Endothelial cell of umbilical vein (primary cell): ENCODE measurements at regions not wholly inside any gene's neighbourhood (a gene's known extent, or its start where the extent isn't known, plus 50 kb on each side); places are given as distances from the start of the nearest gene placed in this dataset.

ENCODE experiments used
- BruUV-seq: library from RNA; stranded (reverse); fragments of 400-500 nt; replicated peaks from 2 replicates; lab custom pipeline; 2021; lab: Mats Ljungman, UMichigan
- CTCF ChIA-PET: fragments of 300-600, 350-600 bp; sonication (Branson Sonifier 250); formaldehyde crosslinking; loops from one replicate; lab custom pipeline; 2021; ENCODE audit warnings: antibody characterized with exemption, inconsistent platforms; lab: Charles Lee
- POLR2A ChIA-PET: fragments of 300-600, 350-600 bp; sonication (Branson Sonifier 250); formaldehyde crosslinking; loops from one replicate; lab custom pipeline; 2021; ENCODE audit warnings: antibody characterized with exemption, inconsistent platforms; lab: Charles Lee
- DNase-seq: peaks from one replicate; pipeline ENCODE4 v3.0.0-alpha.2; 2011; ENCODE audit warnings: low read depth, low spot score
- FAIRE-seq: peaks from 2 replicates; lab custom pipeline; 2011; peaks lifted over from hg19 to GRCh38; lab: Jason Lieb, UNC
- H2AFZ ChIP-seq: 2 replicates; pipeline ENCODE4 v1.6.0; 2012; ENCODE audit warnings: low read depth, low read length, control low read depth, inconsistent platforms
- H3K27ac ChIP-seq: 2 replicates; pipeline ENCODE4 v1.5.1; 2011; ENCODE audit warnings: low read depth, mild to moderate bottlenecking, control low read depth, low read length, moderate library complexity; ENCODE audit not compliant: insufficient read depth
- H3K27me3 ChIP-seq, 2 experiments: 2 replicates each; pipeline versions ENCODE4 v1.6.0 to v1.6.1; 2011; ENCODE audit warnings: low read length in 2 of 2, mixed read lengths in 1 of 2; ENCODE audit not compliant: control insufficient read depth in 2 of 2, insufficient read depth in 2 of 2
- H3K36me3 ChIP-seq, 2 experiments: 2 replicates in 1 of 2; 3 replicates in 1 of 2; pipeline ENCODE4 v1.5.1; 2011; ENCODE audit warnings: low read length in 2 of 2, mild to moderate bottlenecking in 1 of 2, moderate library complexity in 1 of 2; ENCODE audit not compliant: control insufficient read depth in 2 of 2, insufficient read depth in 2 of 2; ENCODE audit errors: extremely low read depth in 1 of 2
- H3K4me1 ChIP-seq: 3 replicates; pipeline ENCODE4 v1.5.1; 2011; ENCODE audit warnings: mild to moderate bottlenecking, low read length; ENCODE audit not compliant: control insufficient read depth, insufficient read depth; ENCODE audit errors: extremely low read depth
- H3K4me2 ChIP-seq: 2 replicates; pipeline ENCODE4 v1.6.1; 2011; ENCODE audit warnings: low read length, control low read depth, mixed read lengths; ENCODE audit not compliant: insufficient read depth
- H3K4me3 ChIP-seq, 3 experiments: fragments of 200-600 bp in 1 of 3; sonication (generic), shearing (Covaris generic) in 1 of 3; replicated peaks in 1 of 3; 2 replicates each; pipeline ENCODE4 v1.5.1; 2011 to 2016; ENCODE audit warnings: control low read depth in 3 of 3, low read length in 3 of 3, mild to moderate bottlenecking in 2 of 3, inconsistent platforms in 1 of 3, low read depth in 1 of 3, moderate library complexity in 1 of 3; ENCODE audit not compliant: insufficient read depth in 1 of 3
- H3K79me2 ChIP-seq: 2 replicates; pipeline ENCODE4 v1.6.0; 2012; ENCODE audit warnings: low read length, inconsistent platforms; ENCODE audit not compliant: control insufficient read depth, insufficient read depth
- H3K9ac ChIP-seq: replicated peaks from 2 replicates; pipeline ENCODE3; 2011; ENCODE audit warnings: low read length, control low read depth; ENCODE audit not compliant: insufficient read depth; ENCODE audit errors: extremely low read depth
- H3K9me1 ChIP-seq: replicated peaks from 3 replicates; pipeline ENCODE4 v1.6.0; 2011; ENCODE audit warnings: mild to moderate bottlenecking, low read length; ENCODE audit not compliant: control insufficient read depth, insufficient read depth; ENCODE audit errors: extremely low read depth
- H3K9me3 ChIP-seq: replicated peaks from 2 replicates; pipeline ENCODE4 v1.5.1; 2012; ENCODE audit warnings: low read length, inconsistent platforms; ENCODE audit not compliant: control insufficient read depth, insufficient read depth
- H4K20me1 ChIP-seq: replicated peaks from 2 replicates; pipeline ENCODE3; 2011; ENCODE audit warnings: mild to moderate bottlenecking, low read length; ENCODE audit not compliant: control insufficient read depth, insufficient read depth; ENCODE audit errors: extremely low read depth
- CTCF ChIP-seq, 2 donors: IDR thresholded peaks; 1 replicate in 1 of 2; 2 replicates in 1 of 2; pipeline ENCODE4 v1.5.1; 2011; ENCODE audit warnings: low read length in 2 of 2, mild to moderate bottlenecking in 2 of 2, moderate library complexity in 2 of 2, control low read depth in 1 of 2, inconsistent platforms in 1 of 2, low read depth in 1 of 2; ENCODE audit not compliant: insufficient read depth in 1 of 2; ENCODE audit errors: extremely low read depth in 1 of 2
- FOS ChIP-seq: IDR thresholded peaks from 2 replicates; pipeline ENCODE4 v1.6.1; 2011; ENCODE audit warnings: mild to moderate bottlenecking, low read length, moderate library complexity, borderline replicate concordance; ENCODE audit not compliant: insufficient read depth
- GATA2 ChIP-seq: IDR thresholded peaks from 2 replicates; pipeline ENCODE4 v1.7.0; 2011; ENCODE audit warnings: low read depth, mild to moderate bottlenecking, moderate library complexity, mixed read lengths, low read length; ENCODE audit not compliant: insufficient read length, insufficient read depth
- MAX ChIP-seq: IDR thresholded peaks from 2 replicates; pipeline ENCODE4 v1.6.1; 2011; ENCODE audit not compliant: insufficient read depth, insufficient read length
- POLR2A ChIP-seq: IDR thresholded peaks from 2 replicates; pipeline ENCODE4 v1.6.1; 2012; ENCODE audit warnings: low read depth, mild to moderate bottlenecking, control low read depth, low read length
- dilution Hi-C: fragments of 300-500 bp; cut with MboI; formaldehyde crosslinking; loops from one replicate; pipeline ENCODE4 v1.15.0; 2019; ENCODE audit warnings: low sequenced_read_pairs; ENCODE audit not compliant: extremely low pct_ligation_motif_present
- intact Hi-C: fragments of 100-400 bp; cut with micrococcal nuclease; formaldehyde crosslinking; loops from one replicate; pipeline ENCODE4 v1.10.0; 2022

- ChIA-PET CTCF (interaction anchor here (1.1 to 14.7 kb wide), 13 partner anchors 11 to 582 kb away, joined by 3 to 1069 read pairs (median 9); partner anchors contain the start of gene ID3), POLR2A (interaction anchor here (0.6 kb wide), 1 partner anchor 29 kb away, joined by 3 read pairs; no protein-coding TSS in a partner anchor)
- DNase-seq (no peak), FAIRE-seq (no peak)
- H4K20me1 ChIP-seq, result no peaks in the 10 kb centered on the region
- H3K9me1 ChIP-seq, result no peaks in the 10 kb centered on the region
- H3K27ac ChIP-seq, result no peak overlapping the region
- H3K4me3 ChIP-seq, result no peak overlapping the region
- TF ChIP-seq CTCF (IDR thresholded peaks at IDR 0.05; ENCODE audit: extremely low read depth in 1 of 2, insufficient read depth in 1 of 2, low read depth in 1 of 2, low read length in 2 of 2) (no peak), FOS (no peak), MAX (no peak), POLR2A (no peak), GATA2 (no peak)
- H3K4me2 ChIP-seq, result no peak overlapping the region
- BruUV-seq, result no TSS peak
- no peaks in the 10 kb centered on the region for H3K9me3 ChIP-seq
- H3K4me1 ChIP-seq, result no peaks in the 10 kb centered on the region
- no peaks in the 10 kb centered on the region for H3K79me2 ChIP-seq
- no peaks in the 10 kb centered on the region for H3K36me3 ChIP-seq
- dilution Hi-C loops (no loop called here), intact Hi-C loops (loop anchor here (10.0 kb wide), 1 partner anchor 663 kb away; the partner anchor contains the start of gene LACTBL1)
- H3K9ac ChIP-seq, result no peak overlapping the region
- peaks cover 0 to 4% of the 10 kb centered on the region in 2 experiments for H3K27me3 ChIP-seq
- no peak overlapping the region for H2AFZ ChIP-seq
Observed at GRCh38 chr1:23638188-23638619, 53.4 kb upstream of the RPL11 start.
